Large intestine (tissue), 3 donors: ENCODE measurements at regions not wholly inside any gene's neighbourhood (a gene's known extent, or its start where the extent isn't known, plus 50 kb on each side); places are given as distances from the start of the nearest gene placed in this dataset.

Source experiments
- DNase-seq, 2 donors: peaks; one replicate each; pipeline versions ENCODE4 v3.0.0 to v3.0.0-alpha.2; 2013
- H3K27ac ChIP-seq: one replicate; pipeline ENCODE4 v1.5.1; 2013; ENCODE audit warnings: low read length
- H3K27me3 ChIP-seq: 2 replicates; pipeline ENCODE4 v1.6.1; 2013; ENCODE audit warnings: low read length; ENCODE audit not compliant: control insufficient read depth, insufficient read depth
- H3K36me3 ChIP-seq: 2 replicates; pipeline ENCODE4 v1.6.1; 2013; ENCODE audit warnings: low read length; ENCODE audit not compliant: control insufficient read depth, insufficient read depth
- H3K4me1 ChIP-seq: one replicate; pipeline ENCODE4 v1.6.1; 2013; ENCODE audit warnings: low read length; ENCODE audit not compliant: control insufficient read depth, insufficient read depth
- H3K4me3 ChIP-seq: one replicate; pipeline ENCODE4 v1.5.1; 2013; ENCODE audit warnings: low read length
- H3K9me3 ChIP-seq: one replicate; pipeline ENCODE4 v1.6.1; 2013; ENCODE audit warnings: mild to moderate bottlenecking, low read depth, low read length, moderate library complexity; ENCODE audit not compliant: control insufficient read depth
- WGBS: methylation state at CpG from one replicate; pipeline ENCODE4 v1.1.5; 2013; ENCODE audit warnings: low lambda C conversion rate; ENCODE audit not compliant: insufficient coverage; 5-methylcytosine and 5-hydroxymethylcytosine counted together

DNA sequence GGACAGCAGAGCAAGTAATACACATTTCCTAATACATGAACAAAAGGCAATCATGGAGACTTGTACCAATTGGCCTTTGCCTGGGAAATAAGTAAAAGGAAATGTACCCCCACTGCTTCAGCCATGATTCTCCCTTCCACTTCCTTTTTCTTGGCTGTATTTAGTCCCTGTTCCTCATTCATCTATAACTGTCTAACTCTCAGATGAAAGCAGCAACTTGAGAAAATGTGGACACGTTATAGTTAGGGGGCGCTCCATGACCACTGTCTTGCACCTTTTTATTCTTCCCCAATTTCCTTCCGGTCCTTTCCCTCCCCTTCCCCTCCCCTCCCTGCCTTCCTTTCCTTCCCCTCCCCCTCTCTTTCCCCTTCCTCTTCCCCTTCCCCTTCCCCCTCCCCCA, 61.3 kb upstream of the BARX2 start:
- Histone ChIP-seq H3K4me1 (peaks cover 13% of the 10 kb centered on the region), H3K27me3 (no peaks in the 10 kb centered on the region), H3K27ac (no peak overlapping the region), H3K9me3 (no peaks in the 10 kb centered on the region), H3K36me3 (no peaks in the 10 kb centered on the region), H3K4me3 (no peak overlapping the region)
- no peak for DNase-seq
- WGBS = no CpG with 5 or more reads among the region's 3 CpGs

DNA sequence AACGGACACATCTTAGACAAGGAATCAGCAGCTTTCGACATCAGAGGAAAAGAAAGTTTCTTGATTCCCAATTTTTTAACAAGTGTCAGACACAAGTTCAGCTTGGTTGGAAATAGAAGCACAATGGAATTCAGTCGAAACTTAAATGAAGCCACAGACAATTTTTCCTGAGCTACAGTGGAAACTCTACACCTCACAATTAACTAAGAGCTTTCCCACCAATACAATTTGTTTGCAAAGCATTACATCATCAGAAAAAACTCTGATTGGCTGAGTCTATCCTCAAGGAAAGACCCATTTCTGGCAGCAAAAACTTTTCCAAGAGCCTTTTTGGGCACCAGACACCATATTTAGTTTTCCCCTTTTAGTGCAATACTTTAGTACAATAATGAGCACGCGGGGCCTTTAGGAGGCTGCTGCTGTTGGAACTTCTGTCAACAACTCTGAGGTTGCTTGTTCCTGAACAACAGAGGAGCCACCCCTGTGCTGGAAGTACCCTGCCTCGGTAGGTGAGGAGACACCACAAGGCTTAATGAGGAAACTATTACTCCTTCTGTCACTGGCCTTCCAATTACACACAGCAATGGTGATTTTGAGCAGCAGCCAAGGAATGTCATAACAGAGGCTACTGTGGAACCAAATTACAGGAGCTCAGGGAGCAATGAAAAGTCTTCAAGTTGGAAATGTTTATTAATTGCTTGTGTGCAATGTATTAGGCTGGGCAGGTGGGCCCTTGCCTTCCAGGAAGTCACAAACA, 61.9 kb upstream of the BARX2 start:
- H3K27me3 ChIP-seq = no peaks in the 10 kb centered on the region
- no peak overlapping the region for H3K4me3 ChIP-seq
- 100% methylated on average over 1 of the region's 6 CpGs for WGBS
- no peak overlapping the region for H3K27ac ChIP-seq
- peaks cover 13% of the 10 kb centered on the region for H3K4me1 ChIP-seq
- no peaks in the 10 kb centered on the region for H3K36me3 ChIP-seq
- no peaks in the 10 kb centered on the region for H3K9me3 ChIP-seq
- DNase-seq = no peak

DNA sequence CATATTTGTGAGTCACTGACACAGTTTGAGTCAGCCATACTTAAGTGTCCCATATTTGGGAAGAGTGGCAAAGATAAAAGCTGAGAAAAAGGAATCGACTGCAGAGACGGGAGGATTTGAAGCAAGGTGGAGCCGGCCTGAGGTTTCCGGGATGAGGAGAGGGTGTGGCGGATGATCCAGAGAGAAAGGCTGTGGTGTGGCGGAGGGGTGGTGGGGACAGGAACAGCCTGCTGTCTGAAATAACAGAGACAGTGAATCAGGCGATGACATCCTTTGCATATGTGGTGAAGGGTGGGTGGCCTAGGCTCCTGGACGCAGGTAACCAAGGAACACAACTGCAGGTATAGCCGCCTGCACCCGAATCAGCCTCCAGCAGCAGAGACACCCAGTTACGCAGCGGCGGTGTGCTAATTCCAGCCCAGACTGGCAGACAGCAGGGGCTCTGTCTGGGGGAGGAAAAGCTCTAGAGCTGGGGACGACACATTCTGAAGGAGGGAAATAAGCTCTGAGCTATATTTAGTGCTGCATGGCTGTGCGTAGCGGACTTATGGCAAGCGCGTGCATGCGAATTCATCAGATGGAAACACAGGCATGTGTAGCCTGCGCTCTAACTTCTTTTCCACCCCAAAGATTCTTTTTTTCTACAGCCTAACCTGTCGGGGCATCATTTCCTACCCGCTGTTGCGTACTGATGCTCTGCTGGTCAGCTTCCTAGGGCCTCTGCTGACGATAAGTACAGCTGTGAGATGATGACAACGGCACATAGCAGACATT, 62.7 kb upstream of the BARX2 start:
- DNase-seq = no peak
- 95% methylated on average over 7 of the region's 25 CpGs for WGBS

DNA sequence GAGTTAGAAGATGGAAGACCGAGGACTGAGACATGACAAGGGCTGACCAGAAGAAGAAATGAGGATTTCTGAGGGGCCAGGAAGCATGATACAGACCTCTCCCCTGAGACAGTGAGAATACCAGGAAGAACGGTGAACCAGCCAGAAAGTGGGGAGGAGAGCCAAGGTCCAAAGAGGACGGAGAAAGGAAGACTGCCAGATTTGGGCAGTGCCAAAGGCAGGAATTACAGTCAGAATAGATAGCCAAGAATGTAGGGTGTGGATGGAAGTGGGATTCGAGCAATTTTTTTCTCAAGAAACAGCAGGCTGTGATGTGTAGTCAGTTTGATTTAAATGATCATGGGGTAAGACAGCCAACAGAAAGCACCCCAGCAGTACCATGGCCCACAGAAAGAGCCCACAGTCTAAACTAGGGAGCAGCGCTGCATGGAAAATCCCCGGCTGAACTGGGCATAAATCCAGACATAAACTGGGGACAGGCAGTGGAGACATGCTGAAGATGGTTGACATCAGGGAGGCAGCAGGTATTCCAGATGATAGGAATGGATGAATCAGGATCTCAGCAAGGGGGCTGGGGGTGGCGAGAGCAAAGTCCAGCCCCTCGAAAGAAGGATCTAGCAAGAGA, 67.3 kb upstream of the BARX2 start:
- H3K27ac ChIP-seq = no peak overlapping the region
- no peak for DNase-seq
- H3K4me3 ChIP-seq = no peak overlapping the region
- H3K36me3 ChIP-seq = no peaks in the 10 kb centered on the region
- H3K27me3 ChIP-seq = no peaks in the 10 kb centered on the region
- WGBS = 83% methylated on average over 1 of the region's 8 CpGs
- H3K9me3 ChIP-seq = no peaks in the 10 kb centered on the region
- H3K4me1 ChIP-seq = no peaks in the 10 kb centered on the region

More for the DNA sequence above, 62.7 kb upstream of the BARX2 start:
- Histone ChIP-seq H3K9me3 (no peaks in the 10 kb centered on the region), H3K27me3 (no peaks in the 10 kb centered on the region), H3K27ac (no peak overlapping the region), H3K4me1 (peaks cover 13% of the 10 kb centered on the region), H3K36me3 (no peaks in the 10 kb centered on the region), H3K4me3 (no peak overlapping the region)

DNA sequence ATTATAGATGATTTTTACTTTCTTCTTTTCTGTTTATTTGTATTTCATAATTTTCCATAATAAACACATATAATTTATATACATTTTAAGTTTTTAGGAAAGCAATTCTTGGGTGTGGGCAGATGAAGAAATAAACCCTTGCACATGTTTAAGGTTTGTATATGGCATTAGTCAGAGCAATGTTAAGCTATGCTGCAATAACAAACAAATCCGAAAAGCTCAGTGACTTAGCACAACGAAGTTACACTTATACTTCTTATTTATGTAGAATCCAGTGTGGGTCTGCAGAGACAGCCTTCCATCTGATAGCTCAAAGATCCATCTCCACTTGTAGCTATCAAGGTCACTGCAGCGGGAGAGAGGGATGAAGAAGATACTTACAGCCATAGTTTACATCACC, 68.5 kb upstream of the BARX2 start:
- Histone ChIP-seq H3K4me1 (no peaks in the 10 kb centered on the region), H3K9me3 (no peaks in the 10 kb centered on the region), H3K4me3 (no peak overlapping the region), H3K27ac (no peak overlapping the region), H3K36me3 (no peaks in the 10 kb centered on the region), H3K27me3 (peaks cover 2% of the 10 kb centered on the region)
- WGBS = 100% methylated on average over 2 of the region's 3 CpGs
- DNase-seq = no peak

DNA sequence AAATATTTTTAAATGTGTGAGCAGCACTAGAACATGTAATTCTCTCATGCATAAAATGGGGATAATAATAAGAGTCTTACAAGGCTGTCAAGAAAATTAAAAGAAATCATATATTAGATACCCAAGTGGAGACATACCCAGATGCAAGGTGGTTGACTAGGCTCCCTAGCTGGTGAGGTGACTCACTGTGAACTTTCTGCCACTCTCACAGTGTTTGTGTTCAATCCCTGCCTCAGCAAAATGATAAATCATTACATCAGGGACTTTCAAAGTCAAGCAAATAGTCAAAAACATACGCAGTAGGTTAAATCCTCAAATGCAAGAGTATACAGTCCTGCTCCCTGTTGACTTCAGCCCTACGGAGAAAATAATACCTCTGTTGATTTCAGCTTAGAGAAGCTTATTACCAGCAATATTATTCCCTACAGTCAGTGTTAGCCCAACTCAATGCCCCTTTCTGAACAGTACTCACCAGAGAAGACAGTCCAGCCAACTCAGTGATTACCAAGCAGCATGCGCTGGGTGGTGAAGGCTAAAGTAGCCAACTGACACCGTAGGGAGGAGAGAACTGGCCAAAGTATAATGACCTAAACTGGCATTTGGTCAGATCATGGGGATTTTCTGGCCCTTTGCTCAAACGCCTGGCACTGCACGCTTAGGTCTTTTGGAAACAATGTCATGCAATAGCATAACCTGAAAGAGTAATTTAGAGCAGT, 73.1 kb upstream of the BARX2 start:
- Histone ChIP-seq H3K36me3 (no peaks in the 10 kb centered on the region), H3K4me3 (no peak overlapping the region), H3K4me1 (no peaks in the 10 kb centered on the region), H3K27me3 (peaks cover 2% of the 10 kb centered on the region), H3K9me3 (no peaks in the 10 kb centered on the region), H3K27ac (no peak overlapping the region)
- DNase-seq = no peak
- no CpG with 5 or more reads among the region's 6 CpGs for WGBS

DNA sequence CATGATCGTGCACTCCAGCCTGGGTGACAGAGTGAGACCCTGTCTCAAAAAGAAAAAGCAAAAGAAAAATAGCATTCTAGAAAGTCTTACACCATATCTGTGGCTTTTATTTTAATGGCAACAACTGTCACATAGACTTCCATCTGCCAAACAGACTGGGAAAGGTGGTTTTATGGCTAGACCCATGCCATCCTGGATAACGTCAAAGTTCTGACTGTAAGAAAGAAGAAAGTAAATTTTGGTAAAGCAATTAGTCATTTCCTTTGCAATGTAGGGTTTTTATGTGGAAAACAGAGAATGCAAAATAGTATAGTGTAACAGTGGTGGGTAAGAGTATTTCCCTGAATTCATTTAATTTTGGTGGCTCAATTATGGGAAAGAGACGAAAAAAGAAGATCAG, 75.5 kb upstream of the BARX2 start:
- no peak overlapping the region for H3K27ac ChIP-seq
- no peaks in the 10 kb centered on the region for H3K4me1 ChIP-seq
- WGBS = no CpG with 5 or more reads among the region's 3 CpGs
- H3K27me3 ChIP-seq = peaks cover 2% of the 10 kb centered on the region
- H3K9me3 ChIP-seq = no peaks in the 10 kb centered on the region
- DNase-seq = no peak
- H3K4me3 ChIP-seq = no peak overlapping the region
- H3K36me3 ChIP-seq = no peaks in the 10 kb centered on the region

DNA sequence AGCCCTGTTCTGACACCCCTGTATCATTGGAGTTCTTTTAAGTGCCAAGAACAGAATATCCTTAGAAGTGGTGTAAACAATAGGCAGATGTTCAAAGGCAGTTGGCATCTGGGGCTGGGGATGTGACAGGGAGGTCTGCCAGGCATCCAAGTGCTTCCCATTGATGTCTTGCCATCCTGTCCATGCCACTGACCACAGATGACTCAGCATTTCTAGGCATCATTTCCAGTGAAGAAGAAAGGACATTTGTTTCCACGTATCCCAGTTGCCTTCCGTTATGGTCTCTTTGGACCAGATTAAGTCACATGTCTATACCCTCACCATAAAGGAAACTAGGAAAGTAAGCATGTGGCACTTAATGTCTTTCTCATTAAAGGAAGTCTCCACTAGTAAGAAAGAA, 76.7 kb upstream of the BARX2 start:
- Histone ChIP-seq H3K27ac (no peak overlapping the region), H3K4me1 (no peaks in the 10 kb centered on the region), H3K4me3 (no peak overlapping the region), H3K36me3 (no peaks in the 10 kb centered on the region), H3K27me3 (peaks cover 2% of the 10 kb centered on the region), H3K9me3 (no peaks in the 10 kb centered on the region)
- WGBS = 80% methylated on average over 1 of the region's 2 CpGs
- DNase-seq = no peak

DNA sequence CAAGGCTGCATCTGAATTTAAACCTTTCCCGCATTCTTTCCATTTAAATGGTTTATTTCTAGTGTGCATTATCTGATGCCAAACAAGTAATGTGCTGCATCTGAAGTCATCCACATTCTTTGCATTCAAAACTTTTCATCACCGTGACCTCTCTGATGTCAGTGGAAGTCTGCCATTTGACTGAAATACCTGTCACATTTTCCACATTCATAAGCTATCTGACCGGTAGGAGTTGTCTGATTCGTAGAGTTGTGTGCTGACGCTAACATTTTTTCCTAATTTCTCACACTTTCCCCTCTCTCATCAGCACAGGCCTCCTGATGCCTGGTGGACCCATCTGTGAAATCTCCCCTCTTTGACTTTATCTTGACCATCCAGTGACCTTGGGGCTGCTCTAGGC, 79.9 kb upstream of the BARX2 start:
- Histone ChIP-seq H3K9me3 (no peaks in the 10 kb centered on the region), H3K4me1 (no peaks in the 10 kb centered on the region), H3K36me3 (no peaks in the 10 kb centered on the region), H3K27me3 (no peaks in the 10 kb centered on the region), H3K27ac (no peak overlapping the region), H3K4me3 (no peak overlapping the region)
- WGBS = 100% methylated on average over 1 of the region's 5 CpGs
- DNase-seq = no peak

DNA sequence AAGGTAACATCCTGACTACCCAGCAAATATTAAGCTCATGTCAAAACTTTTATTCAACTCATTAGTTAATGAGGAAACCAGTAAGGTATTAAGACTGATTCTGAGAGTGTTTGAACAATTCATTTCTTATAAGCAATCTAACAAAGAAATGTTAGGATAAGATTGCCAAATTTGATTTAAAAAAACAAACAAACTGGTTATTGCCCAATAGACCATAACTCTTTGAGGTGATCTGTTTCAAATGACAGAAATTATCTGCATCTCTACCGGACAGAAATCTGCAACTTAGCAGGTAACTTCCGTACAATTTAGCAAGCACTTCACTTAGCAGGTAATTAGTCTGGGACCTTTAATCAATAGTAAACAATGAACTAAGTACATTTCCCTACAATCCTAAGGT, 82.9 kb upstream of the BARX2 start:
- no peak for DNase-seq
- H3K9me3 ChIP-seq = no peaks in the 10 kb centered on the region
- H3K4me3 ChIP-seq = no peak overlapping the region
- WGBS = no CpG with 5 or more reads among the region's 2 CpGs
- no peaks in the 10 kb centered on the region for H3K4me1 ChIP-seq
- no peak overlapping the region for H3K27ac ChIP-seq
- no peaks in the 10 kb centered on the region for H3K27me3 ChIP-seq
- H3K36me3 ChIP-seq = no peaks in the 10 kb centered on the region
